T1000 (cell line): ENCODE measurements at regions not wholly inside any gene's neighbourhood (a gene's known extent, or its start where the extent isn't known, plus 50 kb on each side); places are given as distances from the start of the nearest gene placed in this dataset.
"Not testable (repeated sequence)": the region's sequence is repeated elsewhere in the genome, so short reads cannot be mapped to it uniquely, and the experiment has no call there.

Source experiments
- DNase-seq: peaks from one replicate; lab custom pipeline; 2025; ENCODE audit warnings: mixed read lengths; lab: John Stamatoyannopoulos, UW

DNA sequence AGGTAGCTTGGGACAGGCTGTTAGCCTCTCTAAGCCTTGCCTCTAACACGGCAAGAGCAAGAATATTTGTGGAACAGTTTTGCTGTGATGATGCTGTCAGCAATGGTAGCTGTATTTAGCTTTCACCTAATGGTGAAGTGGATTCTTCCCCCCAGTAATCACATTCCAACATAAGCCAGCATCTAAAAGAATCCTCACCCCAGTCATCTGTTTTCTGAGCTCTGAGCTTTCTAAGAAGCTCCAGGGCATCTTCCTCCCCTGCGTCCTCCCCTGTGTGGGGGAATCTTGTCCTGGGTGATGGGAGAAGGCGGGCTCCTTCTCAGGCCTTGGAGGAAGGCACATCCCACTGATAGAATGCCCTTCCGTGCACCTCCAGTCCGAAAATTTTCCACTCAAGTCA is 367.6 kb downstream of the BRD1 start:
- no peak for DNase-seq

DNA sequence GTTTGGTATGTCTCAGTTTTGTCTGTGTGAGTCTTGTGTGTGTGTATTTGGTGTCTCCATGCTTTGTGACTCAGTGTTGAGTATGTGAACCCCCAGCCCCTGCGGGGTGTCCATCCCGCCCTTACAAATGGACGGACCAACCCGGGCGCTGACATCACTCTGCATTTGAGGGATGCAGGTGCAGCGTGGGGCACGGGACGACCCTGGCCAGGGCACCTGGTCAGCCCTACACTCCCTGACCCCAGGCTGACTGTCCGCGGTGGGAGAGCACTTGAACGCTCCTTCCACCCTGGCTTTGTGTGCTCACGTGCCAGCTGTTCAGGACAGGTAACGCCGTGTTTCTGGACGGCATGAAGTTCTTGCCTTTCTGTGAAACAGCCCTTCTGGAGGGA is 369.0 kb downstream of the BRD1 start:
- DNase-seq, result no peak

DNA sequence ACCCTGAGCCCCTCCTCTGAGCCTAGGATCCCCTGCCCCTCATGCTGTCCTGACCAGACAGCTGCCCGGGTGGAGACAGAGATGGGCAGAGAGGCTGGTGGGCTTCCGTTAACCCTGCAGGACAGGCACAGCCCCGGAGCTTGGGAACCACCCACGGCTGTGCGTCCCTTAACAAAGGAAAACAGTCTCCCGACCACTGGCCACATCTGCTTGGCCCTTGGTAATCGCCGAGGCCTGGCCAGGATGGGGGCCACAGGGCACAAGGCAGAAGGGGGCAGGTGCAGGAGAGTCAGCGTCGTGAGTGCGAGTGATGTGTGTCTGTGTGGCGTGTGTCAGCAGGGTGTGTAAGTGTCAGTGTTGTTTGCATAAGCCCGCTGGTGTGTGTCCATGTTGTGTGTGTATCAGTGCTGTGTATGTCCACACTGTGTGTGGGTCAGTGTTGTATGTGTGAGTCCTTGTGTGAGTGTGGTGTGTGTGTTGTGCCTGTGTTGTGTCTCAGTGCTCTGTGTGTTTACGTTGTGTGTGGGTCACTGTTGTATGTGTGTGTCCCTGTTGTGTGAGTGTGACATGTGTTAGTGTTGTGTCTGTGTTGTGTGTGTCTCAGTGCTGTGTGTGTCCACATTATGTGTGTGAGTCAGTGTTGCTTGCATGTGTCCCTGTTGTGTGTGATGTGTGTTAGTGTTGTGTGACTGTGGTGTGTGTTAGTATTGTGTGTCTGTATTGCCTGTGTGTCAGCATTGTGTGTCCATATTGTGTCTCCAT is 369.5 kb downstream of the BRD1 start:
- no peak for DNase-seq

DNA sequence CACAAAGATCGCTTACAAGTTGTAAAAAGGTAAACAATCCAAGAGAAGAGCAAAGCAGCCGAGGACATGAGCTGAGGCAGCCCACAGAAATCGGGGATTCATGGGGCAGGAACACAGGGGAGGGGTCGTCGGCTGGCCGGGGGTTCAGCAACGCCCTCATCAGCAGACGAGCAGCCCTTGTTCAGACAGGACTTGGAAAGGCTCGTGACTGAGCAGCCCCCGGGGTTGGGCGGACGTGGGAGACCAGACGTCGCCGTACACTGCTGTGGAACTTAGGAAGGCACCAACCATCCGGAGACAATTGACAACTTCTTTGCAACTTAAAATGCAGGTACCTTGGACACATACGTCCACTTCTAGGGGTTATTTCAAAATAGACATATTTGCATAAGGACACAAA is 370.5 kb downstream of the BRD1 start:
- DNase-seq, result no peak

DNA sequence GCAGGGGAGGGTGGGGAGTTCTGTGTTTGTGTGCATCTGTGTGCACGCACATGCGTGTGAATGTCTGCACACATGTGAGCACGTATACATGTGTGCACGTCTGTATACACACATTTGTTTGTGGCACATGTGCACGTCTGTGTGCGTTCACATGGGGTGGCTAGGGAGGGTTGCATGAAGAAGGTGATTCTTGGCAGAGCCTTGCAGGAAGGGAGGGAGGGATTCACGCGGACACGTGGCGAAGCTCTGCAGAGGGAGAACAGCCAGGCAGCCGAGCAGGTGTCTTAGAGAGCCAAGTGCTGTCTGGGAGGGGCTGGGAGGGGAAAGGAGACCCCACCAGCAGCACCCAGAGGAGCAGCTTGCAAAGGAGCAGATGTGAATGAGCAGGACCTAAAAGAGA is 372.1 kb downstream of the BRD1 start:
- no peak for DNase-seq

DNA sequence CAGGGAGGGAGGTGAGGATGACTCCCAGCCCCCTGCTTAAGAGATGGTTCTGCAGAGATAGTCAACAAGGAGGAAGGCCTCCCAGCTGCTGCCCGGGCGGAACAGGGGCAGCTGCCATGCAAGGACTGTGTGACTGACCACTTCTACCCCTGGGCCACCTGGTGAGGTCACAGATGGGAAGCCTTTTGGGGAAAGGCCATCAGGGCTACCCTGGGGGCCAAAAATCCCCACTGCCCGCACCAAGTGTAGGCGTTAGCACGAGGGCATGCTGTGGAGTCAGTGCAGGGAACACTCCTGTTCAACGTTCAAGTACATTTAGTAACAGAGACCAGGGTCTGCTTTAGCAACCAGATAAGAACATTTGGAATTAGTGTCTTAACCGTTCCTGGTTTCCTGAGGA is 372.9 kb downstream of the BRD1 start:
- DNase-seq, result no peak

DNA sequence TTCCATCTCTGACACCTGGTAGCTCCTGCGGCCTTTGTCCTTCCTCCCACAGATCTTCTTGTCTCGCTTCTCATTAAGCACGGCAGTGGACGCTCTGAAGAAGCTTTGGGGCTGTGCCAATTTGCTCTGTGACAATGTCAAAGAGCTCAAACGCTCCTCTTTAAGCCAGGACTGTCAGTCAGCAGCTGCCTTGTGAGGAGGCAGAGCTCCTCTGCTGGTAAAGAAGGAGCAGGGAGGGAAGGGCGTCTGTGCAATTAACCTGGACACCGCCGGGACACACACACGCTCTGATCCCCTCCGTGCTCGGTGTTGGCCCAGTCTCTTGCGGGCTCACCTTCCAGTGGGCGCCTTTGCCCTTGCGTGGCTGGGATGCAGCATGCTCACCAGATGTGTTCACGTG is 373.9 kb downstream of the BRD1 start:
- no peak for DNase-seq

DNA sequence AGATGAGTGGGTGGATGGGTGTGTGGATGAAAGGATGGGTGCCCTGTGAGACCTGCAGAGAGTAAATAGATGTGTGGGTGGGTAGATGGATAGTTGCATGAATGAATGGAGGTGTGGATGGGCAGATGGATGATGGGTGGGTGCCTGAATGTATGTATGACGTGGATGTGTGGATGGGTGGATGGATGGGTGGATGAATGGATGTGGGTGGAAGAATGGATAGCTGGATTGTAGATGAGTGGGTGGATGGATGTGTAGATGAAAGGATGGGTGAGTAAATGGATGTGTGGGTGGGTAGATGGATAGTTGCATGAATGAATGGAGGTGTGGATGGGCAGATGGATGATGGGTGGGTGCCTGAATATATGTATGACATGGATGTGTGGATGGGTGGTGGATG is 374.7 kb downstream of the BRD1 start:
- not testable (repeated sequence) for DNase-seq

DNA sequence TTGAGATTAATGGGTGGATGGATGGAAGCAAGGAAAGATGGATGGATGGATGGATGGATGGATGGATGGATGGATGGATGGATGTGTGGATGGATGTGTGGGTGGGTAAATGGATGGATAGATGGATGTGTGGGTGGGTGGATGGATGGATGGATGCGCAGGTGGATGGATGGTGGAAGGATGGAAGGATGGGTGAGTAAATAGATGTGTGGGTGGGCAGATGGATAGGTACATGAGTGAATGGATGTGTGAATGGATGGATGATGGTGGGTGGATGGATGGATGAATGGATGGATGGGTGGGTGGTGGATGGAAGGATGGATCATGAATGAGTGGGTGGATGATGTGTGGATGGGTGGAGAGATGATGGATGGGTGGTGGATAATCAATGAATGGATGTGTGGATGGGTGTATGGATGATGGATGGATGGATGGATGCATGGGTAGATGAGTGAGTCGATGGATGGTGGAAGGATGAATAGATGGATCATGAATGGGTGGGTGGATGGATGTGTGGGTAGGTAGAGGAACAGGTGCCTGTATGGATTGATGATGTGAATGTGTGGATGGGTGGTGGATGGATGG is 375.2 kb downstream of the BRD1 start:
- no peak for DNase-seq

DNA sequence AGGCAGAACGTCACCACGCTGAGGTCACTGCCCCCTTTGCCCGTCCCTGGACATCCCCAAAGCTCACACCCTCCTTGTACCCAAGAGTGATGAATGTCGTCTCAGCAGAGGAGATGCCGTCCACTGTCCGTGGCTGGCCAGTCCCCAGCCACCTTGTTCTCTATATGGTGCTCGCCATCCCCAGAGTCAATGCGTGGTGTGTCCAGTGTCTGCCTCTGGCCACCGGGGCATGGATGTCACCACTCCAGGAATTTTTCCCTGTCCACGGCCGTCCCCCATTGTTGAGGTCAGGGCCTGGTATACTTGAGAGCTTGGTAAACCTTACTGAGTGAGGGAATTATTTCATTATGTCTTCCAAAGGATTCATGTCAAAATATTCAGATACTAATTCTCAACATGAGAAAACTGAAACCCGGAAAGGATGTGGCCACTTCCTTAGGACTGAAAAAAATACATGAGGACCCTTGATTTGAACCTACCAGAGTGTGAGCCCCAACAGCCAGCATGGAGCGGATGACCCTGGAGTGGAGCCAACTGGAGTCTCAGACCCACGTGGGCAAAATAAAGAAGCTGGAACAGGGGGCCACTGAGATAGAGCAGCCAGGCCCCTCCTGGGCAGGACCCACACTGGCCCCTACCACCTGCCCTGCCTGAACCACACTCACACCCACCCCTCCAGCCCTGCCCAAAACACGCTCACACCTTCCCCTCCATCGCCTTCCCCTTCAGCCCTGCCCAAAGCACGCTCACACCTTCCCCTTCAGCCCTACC is 376.4 kb downstream of the BRD1 start:
- no peak for DNase-seq

DNA sequence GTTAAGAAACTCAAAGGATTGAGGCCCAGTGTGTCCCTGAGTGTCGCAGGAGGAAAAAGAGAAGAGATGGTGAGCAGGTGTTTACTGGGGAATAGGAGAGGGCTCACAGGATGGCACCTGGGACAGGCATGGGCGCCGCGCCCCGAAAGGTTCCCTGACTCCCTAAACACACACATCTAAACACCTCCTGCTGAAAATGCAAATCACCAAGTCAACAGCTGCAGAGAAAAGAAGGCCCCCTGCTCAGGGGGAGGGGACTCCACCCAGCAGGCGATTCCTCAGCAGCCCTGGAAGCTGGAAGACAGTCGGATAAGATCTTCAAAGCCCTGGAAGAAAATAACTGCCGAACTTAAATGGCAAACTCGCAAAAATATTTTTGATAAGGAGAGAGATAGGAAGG is 377.2 kb downstream of the BRD1 start:
- no peak for DNase-seq

DNA sequence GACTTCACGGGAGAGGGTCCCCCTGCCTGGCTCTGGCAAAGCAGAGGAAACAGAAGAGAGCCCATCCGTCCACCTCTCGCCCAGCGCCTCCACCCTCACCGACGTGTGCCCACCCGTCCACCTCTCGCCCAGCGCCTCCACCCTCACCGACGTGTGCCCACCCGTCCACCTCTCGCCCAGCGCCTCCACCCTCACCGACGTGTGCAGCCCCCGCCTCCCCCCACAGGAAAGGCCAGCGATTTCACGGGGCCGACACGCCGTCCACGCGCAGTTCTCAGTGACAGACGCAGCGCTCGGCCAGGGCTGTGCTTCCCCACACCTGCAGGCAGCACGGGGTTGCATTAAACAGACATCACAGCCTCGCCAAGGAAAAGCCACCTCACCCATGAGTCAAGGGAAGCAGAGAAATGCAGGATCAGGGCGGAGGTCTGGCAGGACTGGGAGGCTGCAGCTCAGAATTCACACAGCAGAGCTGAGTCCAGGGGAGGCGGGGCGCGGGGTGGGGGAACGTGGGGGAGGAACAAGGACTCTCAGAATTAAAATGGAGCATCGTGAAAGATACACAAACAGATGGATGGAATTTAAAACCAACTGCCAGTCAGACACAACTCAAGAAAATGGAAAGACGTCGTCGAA is 377.7 kb downstream of the BRD1 start:
- no peak for DNase-seq

DNA sequence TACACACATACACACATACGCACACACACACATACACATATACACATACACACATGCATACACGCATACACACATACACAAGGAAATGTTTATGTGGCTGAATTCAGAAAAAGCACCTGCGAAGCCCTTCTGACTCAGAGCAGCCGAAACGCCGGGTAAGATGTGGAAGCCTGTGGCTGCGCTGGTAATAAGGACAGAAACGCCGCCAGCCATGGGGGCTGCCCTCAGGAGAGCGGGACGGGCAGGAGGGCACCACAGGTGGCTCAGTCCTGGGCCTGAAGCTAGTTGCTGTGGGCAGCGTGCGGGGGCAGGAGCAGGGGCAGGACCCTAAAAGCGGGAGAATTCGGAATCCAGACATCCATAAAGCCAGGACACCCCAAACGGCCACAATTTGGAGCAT is 378.3 kb downstream of the BRD1 start:
- DNase-seq, result no peak

DNA sequence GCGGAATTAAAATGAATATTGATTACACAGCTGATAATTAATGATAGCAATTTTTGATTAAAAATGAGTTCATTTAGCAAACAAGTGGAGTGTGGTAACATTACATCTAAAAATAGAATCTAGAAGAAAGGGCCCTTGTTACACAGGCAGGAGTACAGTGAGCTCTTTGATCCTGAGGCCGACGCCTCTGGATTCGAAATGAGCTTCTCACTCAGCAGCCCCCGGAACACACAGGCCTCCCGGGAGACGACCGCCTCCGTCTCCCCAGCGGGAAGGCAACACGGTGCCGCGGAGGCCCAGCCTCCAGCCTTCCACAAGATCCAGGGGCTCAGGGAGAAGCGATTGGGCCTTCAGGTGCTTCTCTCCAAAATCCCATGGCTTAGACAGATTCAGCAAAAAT is 379.1 kb downstream of the BRD1 start:
- DNase-seq, result no peak

DNA sequence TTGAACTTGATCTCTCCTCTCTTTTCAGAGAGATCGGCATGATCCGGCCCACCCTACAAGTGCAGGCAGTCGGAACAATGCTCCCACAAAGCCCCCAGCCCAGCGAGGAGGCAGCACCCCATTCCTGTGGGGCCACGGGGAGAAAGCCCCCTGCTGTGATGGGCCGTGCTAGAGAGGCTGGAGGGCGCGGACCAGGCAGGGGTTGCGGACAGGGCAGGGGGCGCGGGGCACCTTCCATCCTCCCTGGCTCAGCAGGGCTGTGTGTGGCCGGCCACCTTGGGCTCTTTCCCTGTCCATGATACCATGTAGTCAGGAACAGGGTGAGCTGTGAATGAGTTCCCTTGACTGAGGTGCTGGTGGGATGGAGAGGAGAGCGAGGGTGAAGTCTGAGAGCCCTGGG is 379.8 kb downstream of the BRD1 start:
- no peak for DNase-seq

DNA sequence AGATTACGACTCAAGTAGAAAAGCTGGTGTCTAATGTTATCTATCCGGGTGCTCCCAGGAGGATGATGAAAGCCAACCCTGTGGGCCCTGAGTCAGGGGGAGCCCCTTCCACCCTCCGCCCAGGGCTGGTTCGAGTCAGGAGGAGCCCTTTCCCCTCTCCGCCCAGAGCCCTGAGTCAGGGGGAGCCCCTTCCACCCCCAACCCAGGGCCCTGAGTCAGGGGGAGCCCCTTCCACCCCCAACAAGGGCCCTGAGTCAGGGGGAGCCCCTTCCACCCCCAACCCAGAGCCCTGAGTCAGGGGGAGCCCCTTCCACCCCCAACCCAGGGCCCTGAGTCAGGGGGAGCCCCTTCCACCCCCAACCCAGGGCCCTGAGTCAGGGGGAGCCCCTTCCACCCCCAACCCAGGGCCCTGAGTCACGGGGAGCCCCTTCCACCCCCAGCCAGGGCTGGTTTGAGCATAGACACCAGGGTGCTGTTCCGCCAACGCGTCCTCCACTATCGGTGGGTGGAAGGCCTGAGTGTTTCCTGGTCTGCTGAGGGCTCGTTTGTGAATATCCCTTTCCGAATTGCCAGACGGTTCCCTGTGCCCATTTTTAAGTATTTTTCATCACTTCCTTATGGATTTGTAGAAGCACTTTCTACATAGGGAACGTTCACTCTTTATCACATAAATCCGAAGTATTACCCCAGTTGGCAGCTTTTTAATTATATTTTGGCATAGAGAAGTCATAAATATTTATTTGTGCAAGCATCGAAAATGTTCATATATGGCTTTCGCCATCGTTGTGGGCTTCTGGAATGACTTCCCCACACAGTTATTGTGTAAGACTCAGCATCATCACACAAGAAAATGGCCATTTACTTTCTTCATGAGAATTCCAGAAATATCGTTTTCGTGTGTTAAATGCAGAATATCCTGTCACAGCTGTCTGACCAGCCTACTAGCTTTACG is 380.6 kb downstream of the BRD1 start:
- DNase-seq, result no peak

DNA sequence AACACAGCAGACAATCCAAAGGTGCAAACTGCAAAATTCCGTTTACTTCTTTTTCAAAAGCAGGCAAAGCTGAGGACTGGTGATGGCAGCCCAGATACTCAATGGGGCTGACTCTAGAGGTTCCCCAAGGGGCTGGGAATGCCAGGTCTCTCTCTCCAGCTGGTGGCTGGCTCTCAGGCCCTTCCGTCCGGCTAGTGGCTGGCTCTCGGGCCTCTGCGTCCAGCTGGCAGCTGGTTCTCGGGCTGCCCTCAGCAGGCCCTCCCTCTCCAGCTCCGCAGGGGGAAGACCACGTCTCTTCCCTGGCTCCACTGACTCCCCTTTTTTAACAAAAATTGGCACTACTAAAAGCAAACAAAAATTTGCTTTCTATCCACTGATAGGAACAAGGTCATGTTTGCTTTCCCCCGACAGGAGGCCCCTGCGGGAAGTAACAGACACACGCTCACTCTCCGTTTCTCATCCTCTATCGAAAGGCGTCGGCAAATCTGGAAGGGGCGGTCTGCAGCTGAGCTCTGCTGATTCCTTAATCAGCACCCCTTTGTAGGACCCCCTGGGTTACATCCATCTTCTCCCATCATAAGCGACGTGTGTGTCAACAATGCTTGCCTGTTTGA is 381.4 kb downstream of the BRD1 start:
- DNase-seq, result no peak

DNA sequence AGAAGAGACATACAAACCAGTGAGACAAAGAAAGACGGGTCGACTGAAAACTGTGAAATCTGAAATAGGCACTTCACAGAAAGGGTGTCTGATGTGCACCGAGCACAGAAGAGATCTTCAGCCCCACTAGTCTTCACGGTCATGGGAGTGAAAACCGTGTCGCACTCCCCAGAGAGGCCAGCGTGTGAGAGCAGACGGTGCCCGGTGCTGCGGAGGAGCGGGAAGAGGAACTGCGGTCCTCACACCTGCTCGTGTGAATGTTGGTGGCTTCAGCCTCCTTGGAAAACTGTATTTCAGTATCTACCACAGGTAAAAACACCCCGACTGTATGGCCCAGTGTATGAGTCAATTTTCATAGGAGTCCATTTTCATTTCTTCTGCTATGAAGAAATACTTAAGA is 382.9 kb downstream of the BRD1 start:
- DNase-seq, result no peak

DNA sequence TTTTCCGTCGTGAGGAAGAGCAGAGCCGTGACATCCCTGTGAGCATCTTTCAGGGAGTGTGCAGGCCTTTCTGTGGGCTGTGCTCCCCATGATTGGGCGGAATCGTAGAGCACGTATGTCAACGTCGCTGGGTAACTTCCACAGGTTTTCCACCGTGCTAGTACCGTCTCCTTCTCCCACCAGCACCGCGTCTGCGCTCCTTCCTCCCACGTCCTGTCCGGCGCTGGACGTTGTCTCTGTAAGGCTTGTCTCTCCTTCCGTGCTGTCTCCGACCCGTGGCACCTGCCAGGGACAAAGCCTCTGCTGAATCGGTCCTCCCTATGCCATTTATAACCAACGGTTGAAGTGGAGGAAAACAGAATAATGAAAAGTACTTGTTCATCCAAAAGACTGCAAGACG is 386.7 kb downstream of the BRD1 start:
- no peak for DNase-seq

DNA sequence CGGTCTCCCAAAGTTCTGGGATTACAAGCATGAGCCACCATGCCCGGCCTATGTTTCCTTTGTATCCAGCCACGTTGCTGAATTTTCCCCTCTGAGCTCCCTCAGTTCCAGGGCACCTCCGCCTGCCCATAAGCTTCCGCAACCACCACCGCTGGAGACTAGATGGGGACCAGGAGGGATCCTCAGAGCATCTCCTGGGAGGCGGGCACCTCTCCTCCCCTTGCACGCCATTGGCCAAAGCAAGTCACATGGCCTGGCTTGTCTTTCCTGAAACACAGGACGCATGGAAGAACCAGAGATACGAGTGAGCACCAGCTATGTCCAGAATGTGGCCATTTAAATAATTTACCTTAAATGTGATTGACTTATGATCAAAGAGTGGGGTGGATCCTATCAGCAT is 388.3 kb downstream of the BRD1 start:
- no peak for DNase-seq

DNA sequence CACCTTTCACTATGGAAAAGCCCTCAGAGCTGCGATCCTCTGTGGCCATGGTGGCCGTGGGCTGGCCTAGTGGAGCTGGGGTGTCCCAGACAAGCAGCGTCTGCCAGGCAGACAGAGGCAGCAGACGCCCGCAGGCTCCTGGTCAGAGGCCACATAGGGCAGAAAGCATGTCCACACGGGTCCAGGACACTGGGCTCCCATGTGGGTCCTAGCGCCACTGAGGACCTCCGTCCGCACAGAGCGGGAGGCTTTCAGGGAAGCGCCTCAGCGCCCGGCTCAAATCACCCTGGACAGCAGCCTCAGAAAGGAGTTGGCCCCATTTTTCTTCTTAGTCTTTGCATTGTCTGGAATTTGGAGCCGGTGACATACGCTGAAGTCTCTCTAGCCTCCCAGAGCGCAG is 389.7 kb downstream of the BRD1 start:
- DNase-seq, result no peak
